DND-41 (cell line): ENCODE measurements at regions not wholly inside any gene's neighbourhood (a gene's known extent, or its start where the extent isn't known, plus 50 kb on each side); places are given as distances from the start of the nearest gene placed in this dataset.

ENCODE experiments used
- ATAC-seq: fragments of 200-7000 bp; cut with Tn5 transposase; 3 replicates; pipeline ENCODE4 v1.9.1; 2021; ENCODE audit warnings: low read depth; ENCODE audit not compliant: insufficient read depth
- DNase-seq: peaks from one replicate; pipeline ENCODE4 v3.0.0-alpha.2; 2020
- H2AFZ ChIP-seq: 2 replicates; pipeline ENCODE4 v1.6.0; 2012; ENCODE audit warnings: low read depth, low read length
- H3K27ac ChIP-seq: 2 replicates; pipeline ENCODE4 v1.5.1; 2012; ENCODE audit warnings: low read length, inconsistent platforms
- H3K27me3 ChIP-seq: fragments of 200-600 bp; sonication (generic); 2 replicates; pipeline ENCODE4 v1.6.0; 2012; ENCODE audit warnings: low read length, mild to moderate bottlenecking, inconsistent platforms; ENCODE audit not compliant: insufficient read depth, poor library complexity
- H3K36me3 ChIP-seq: 2 replicates; pipeline ENCODE4 v1.5.1; 2012; ENCODE audit warnings: low read length, inconsistent platforms; ENCODE audit not compliant: insufficient read depth
- H3K4me1 ChIP-seq: 2 replicates; pipeline ENCODE4 v1.5.1; 2012; ENCODE audit warnings: mild to moderate bottlenecking, low read length; ENCODE audit not compliant: insufficient read depth
- H3K4me2 ChIP-seq: 2 replicates; pipeline ENCODE4 v1.6.0; 2012; ENCODE audit warnings: mild to moderate bottlenecking, moderate library complexity, low read length, inconsistent platforms; ENCODE audit not compliant: insufficient read depth
- H3K4me3 ChIP-seq, 2 experiments: fragments of 200-600 bp in 1 of 2; shearing (Covaris generic) in 1 of 2; 2 replicates each; pipeline ENCODE4 v1.5.1; 2012 to 2016; ENCODE audit warnings: inconsistent platforms in 2 of 2, low read length in 2 of 2, mild to moderate bottlenecking in 2 of 2, low read depth in 1 of 2, moderate library complexity in 1 of 2
- H3K79me2 ChIP-seq: 2 replicates; pipeline ENCODE4 v1.6.0; 2012; ENCODE audit warnings: low read length, inconsistent platforms; ENCODE audit not compliant: insufficient read depth
- H3K9ac ChIP-seq: 2 replicates; pipeline ENCODE4 v1.6.0; 2012; ENCODE audit warnings: low read depth, mild to moderate bottlenecking, inconsistent platforms, low read length, moderate library complexity
- H3K9me3 ChIP-seq: 2 replicates; pipeline ENCODE4 v1.5.1; 2012; ENCODE audit warnings: low read length, moderate library complexity, mild to moderate bottlenecking, inconsistent platforms; ENCODE audit not compliant: insufficient read depth, severe bottlenecking
- H4K20me1 ChIP-seq: 2 replicates; pipeline ENCODE4 v1.6.0; 2012; ENCODE audit warnings: low read length; ENCODE audit not compliant: insufficient read depth
- EZH2 ChIP-seq: IDR thresholded peaks from 3 replicates; pipeline ENCODE4 v1.6.1; 2012; ENCODE audit warnings: borderline replicate concordance, low read depth, mild to moderate bottlenecking, moderate library complexity, low read length, inconsistent platforms; ENCODE audit not compliant: severe bottlenecking
- TF ChIP-seq, protein P1 (sequence below): IDR thresholded peaks from 2 replicates; pipeline ENCODE4 v1.5.1; 2012; ENCODE audit warnings: borderline replicate concordance, low read length, moderate library complexity, mild to moderate bottlenecking; ENCODE audit not compliant: poor library complexity, severe bottlenecking; ENCODE audit errors: extremely low read depth

DNA sequence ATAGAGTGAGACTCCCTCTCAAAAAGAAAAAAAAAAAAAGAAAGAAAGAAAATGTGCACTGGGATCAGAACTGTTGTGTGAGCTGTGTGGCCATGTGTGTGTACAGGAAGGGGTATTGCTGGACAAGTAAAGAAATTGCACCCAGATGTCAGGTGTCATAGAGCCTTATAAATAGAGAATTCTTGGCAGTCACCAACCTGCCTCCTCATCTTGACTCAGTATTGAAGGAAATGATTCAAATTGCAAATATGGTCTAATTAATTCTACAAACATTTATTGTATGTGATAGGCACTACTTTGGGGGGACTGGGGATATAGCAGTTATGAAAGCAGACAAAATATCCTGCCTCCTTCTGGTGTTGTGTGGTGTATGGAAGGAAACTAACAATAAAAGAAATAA lies 243.8 kb upstream of the TTC14 start:
- no peak for TF ChIP-seq EZH2
- TF ChIP-seq, protein P1, sequence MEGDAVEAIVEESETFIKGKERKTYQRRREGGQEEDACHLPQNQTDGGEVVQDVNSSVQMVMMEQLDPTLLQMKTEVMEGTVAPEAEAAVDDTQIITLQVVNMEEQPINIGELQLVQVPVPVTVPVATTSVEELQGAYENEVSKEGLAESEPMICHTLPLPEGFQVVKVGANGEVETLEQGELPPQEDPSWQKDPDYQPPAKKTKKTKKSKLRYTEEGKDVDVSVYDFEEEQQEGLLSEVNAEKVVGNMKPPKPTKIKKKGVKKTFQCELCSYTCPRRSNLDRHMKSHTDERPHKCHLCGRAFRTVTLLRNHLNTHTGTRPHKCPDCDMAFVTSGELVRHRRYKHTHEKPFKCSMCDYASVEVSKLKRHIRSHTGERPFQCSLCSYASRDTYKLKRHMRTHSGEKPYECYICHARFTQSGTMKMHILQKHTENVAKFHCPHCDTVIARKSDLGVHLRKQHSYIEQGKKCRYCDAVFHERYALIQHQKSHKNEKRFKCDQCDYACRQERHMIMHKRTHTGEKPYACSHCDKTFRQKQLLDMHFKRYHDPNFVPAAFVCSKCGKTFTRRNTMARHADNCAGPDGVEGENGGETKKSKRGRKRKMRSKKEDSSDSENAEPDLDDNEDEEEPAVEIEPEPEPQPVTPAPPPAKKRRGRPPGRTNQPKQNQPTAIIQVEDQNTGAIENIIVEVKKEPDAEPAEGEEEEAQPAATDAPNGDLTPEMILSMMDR, result no peak
- H3K4me2 ChIP-seq, result no peak overlapping the region
- H3K79me2 ChIP-seq, result no peaks in the 10 kb centered on the region
- H3K27ac ChIP-seq, result no peak overlapping the region
- no peak overlapping the region for H3K9ac ChIP-seq
- DNase-seq, result no peak
- H3K4me3 ChIP-seq, result no peak overlapping the region
- H2AFZ ChIP-seq, result no peak overlapping the region
- ATAC-seq, result no peak
- no peaks in the 10 kb centered on the region for H4K20me1 ChIP-seq
- H3K27me3 ChIP-seq, result no peaks in the 10 kb centered on the region
- no peaks in the 10 kb centered on the region for H3K9me3 ChIP-seq
- H3K36me3 ChIP-seq, result no peaks in the 10 kb centered on the region
- no peaks in the 10 kb centered on the region for H3K4me1 ChIP-seq

DNA sequence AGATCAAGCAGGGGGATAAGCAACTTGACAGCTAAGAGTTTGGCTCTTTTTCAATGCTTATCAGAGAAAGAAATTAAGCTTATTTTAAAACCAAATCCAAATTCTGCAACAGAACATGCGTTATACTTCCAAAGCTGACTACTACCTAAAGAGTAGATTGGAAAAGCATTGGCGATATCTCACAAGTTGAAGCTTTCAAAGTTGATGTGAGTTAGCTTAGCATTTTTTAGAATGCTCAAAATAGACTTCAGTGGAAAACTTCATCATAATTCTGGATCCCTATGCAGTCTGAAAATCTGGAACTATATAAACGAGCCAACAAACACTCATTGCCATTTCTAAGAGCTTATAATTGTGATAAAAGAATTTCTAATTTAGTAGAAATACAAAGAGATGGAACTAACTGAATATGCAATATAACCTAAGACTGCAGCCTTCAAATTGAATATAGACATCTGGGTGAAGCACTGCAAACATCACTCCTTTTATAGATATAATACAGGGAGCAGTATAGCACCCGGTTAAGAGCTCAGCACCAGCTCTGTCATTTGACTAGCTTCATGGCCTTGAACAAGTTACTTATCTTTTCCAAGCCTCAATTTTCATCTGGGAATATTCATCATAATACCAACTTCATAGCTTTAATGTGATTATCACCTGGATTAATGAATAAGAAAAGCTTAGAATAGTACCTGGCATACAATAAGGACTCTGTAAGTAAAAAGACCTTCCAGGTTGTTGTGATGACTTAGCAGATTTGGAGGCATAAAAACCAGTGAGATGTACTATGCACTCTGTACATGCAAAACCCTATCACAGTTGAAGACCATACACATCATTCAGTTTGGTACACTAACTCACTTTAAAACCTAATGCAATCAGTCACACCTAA lies 242.7 kb upstream of the TTC14 start:
- Histone ChIP-seq H2AFZ (no peak overlapping the region), H3K9ac (no peak overlapping the region), H3K4me3 (no peak overlapping the region), H3K27me3 (no peaks in the 10 kb centered on the region), H3K4me2 (no peak overlapping the region), H3K9me3 (no peaks in the 10 kb centered on the region), H3K4me1 (no peaks in the 10 kb centered on the region), H3K27ac (no peak overlapping the region), H3K79me2 (no peaks in the 10 kb centered on the region), H3K36me3 (no peaks in the 10 kb centered on the region), H4K20me1 (no peaks in the 10 kb centered on the region)
- TF ChIP-seq, protein P1, result no peak
- TF ChIP-seq EZH2, result no peak
- ATAC-seq, result no peak
- no peak for DNase-seq

- no peak overlapping the region for H3K4me2 ChIP-seq
- no peaks in the 10 kb centered on the region for H3K79me2 ChIP-seq
- no peak overlapping the region for H3K9ac ChIP-seq
- TF ChIP-seq, protein P1, result no peak
- TF ChIP-seq EZH2, result no peak
- DNase-seq (no peak), ATAC-seq (no peak)
- no peaks in the 10 kb centered on the region for H3K27me3 ChIP-seq
- H3K36me3 ChIP-seq, result no peaks in the 10 kb centered on the region
- no peak overlapping the region for H3K27ac ChIP-seq
- no peak overlapping the region for H2AFZ ChIP-seq
- no peaks in the 10 kb centered on the region for H3K9me3 ChIP-seq
- H3K4me1 ChIP-seq, result no peaks in the 10 kb centered on the region
- no peak overlapping the region for H3K4me3 ChIP-seq
- no peaks in the 10 kb centered on the region for H4K20me1 ChIP-seq
These were observed 242.0 kb upstream of the TTC14 start for GRCh38 chr3:180359953-180360279.

DNA sequence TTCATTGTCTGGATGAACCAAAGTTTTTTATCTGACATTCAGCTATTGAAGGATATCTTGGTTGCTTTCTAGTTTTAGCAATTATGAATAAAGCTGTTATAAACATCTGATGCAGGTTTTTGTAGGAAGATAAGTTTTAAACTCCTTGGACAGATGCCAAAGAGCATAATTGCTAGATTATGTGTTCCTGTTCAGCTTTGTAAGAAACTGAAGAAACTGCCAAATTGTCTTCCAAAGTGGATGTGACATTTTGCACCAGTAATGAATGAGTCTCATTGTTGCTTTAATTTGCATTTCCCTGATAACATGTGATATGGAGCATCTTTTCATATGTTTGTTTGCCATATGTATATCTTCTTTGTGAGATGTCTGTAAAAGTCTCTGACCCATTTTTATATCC lies 239.9 kb upstream of the TTC14 start:
- Histone ChIP-seq H3K9ac (no peak overlapping the region), H3K27ac (no peak overlapping the region), H3K4me2 (no peak overlapping the region), H3K27me3 (no peaks in the 10 kb centered on the region), H3K9me3 (no peaks in the 10 kb centered on the region), H3K4me3 (no peak overlapping the region), H3K4me1 (no peaks in the 10 kb centered on the region), H3K36me3 (no peaks in the 10 kb centered on the region), H2AFZ (no peak overlapping the region), H4K20me1 (no peaks in the 10 kb centered on the region), H3K79me2 (no peaks in the 10 kb centered on the region)
- ATAC-seq (no peak), DNase-seq (no peak)
- TF ChIP-seq, protein P1, result no peak
- TF ChIP-seq EZH2, result no peak
